ENCODE measurements at regions not wholly inside any gene's neighbourhood (a gene's known extent, or its start where the extent isn't known, plus 50 kb on each side); places are given as distances from the start of the nearest gene placed in this dataset.

DNA sequence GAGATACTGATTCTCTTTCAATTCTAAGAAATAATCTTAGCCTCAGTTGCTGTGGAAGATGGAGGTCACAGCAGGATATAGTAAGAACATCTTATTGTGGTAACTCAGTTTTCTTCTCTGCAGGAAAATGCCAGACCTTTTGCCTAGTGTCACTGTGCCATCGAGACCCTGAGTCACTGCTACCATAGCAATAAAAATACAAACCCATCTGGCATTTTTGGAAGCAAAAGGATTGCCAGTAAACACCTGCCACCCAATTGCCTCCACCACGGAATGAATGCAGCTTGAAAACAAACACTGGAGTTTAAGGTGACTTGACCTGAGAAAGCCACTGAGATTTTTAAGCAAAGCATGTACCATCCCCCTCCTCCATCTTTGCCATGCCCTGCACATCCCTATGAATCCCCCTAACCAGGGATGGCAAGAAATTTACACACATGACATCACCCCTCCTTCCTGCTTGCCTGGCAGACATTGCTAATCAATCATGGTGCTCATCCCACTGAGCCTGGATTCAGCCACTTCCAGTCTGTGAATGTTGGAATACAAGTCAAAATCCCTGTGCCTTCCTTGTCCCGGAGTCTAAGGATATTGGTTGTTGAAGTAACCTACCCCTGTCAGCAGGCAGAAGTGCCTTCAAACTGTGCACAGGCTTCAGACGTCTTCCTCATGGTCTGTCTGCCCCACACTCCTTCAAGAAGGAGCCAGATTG lies 59.6 kb upstream of the MAMLD1 start:
- no peak for DNase-seq (ENCODE audit: low spot score)
- no peaks in the 10 kb centered on the region for H3K27me3 ChIP-seq (ENCODE audit: control insufficient read depth in 4 of 4, insufficient read depth in 4 of 4, low read length in 3 of 4)
- H3K9me3 ChIP-seq (ENCODE audit: control insufficient read depth in 4 of 4, low read length in 3 of 4), result no peaks in the 10 kb centered on the region
- TF ChIP-seq NR2F2 (IDR thresholded peaks at IDR 0.05) (no peak), FOXA2 (IDR thresholded peaks at IDR 0.05) (no peak), FOXA1 (IDR thresholded peaks at IDR 0.05) (no peak), ZBTB33 (IDR thresholded peaks at IDR 0.05) (no peak), TAF1 (conservative IDR thresholded peaks at IDR 0.05) (no peak), RXRA (IDR thresholded peaks at IDR 0.05) (no peak), YY1 (IDR thresholded peaks at IDR 0.05) (no peak), SP1 (IDR thresholded peaks at IDR 0.05) (no peak), HNF4A (conservative IDR thresholded peaks at IDR 0.05) (no peak), ATF3 (IDR thresholded peaks at IDR 0.05) (no peak), RAD21 (IDR thresholded peaks at IDR 0.05) (no peak), HNF4G (IDR thresholded peaks at IDR 0.05) (no peak), JUND (IDR thresholded peaks at IDR 0.05) (no peak)
- TF ChIP-seq, protein P1, sequence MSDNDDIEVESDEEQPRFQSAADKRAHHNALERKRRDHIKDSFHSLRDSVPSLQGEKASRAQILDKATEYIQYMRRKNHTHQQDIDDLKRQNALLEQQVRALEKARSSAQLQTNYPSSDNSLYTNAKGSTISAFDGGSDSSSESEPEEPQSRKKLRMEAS (IDR thresholded peaks at IDR 0.05), result no peak
- H3K9ac ChIP-seq (ENCODE audit: low read depth in 1 of 2, low read length in 2 of 2), result no peak overlapping the region
- H3K4me3 ChIP-seq (ENCODE audit: low read depth in 1 of 3, low read length in 3 of 3), result no peak overlapping the region
- H3K27ac ChIP-seq (ENCODE audit: low read depth in 1 of 2, low read length in 2 of 2), result no peak overlapping the region
- WGBS, result 88% methylated on average over 4 of the region's 4 CpGs
- H3K36me3 ChIP-seq (ENCODE audit: control insufficient read depth in 4 of 4, insufficient read depth in 3 of 4, low read depth in 1 of 4, low read length in 3 of 4), result no peaks in the 10 kb centered on the region
- no peaks in the 10 kb centered on the region for H3K4me1 ChIP-seq (ENCODE audit: control insufficient read depth in 4 of 4, insufficient read depth in 4 of 4, low read length in 3 of 4)

DNA sequence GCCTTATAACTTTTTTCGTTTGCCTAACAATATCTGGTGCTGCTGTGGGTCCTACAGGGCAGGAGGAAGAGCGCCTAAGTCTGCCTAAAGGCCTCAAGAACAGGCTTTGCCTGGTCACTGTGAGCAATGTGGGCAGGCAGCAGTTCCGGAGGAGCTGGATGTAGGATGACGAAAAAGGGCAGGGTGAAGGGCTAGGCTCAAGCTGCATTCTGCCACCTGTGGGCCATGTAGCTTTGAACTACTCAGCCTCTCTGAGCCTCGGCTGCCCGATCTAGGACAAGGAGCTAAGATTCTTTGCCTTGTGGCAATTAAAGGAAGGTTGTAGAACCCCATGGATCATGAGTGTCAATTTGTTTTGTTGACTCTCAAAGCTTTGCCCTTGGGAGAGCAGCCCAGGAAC lies 57.1 kb upstream of the MAMLD1 start:
- H3K9me3 ChIP-seq (ENCODE audit: control insufficient read depth in 4 of 4, low read length in 3 of 4), result no peaks in the 10 kb centered on the region
- TF ChIP-seq RXRA (IDR thresholded peaks at IDR 0.05) (no peak), FOXA1 (IDR thresholded peaks at IDR 0.05) (no peak), TAF1 (conservative IDR thresholded peaks at IDR 0.05) (no peak), RAD21 (IDR thresholded peaks at IDR 0.05) (no peak), ATF3 (IDR thresholded peaks at IDR 0.05) (no peak), GABPA (IDR thresholded peaks at IDR 0.05 in 1 of 2, conservative IDR thresholded peaks at IDR 0.05 in 1 of 2) (no peak), EGR1 (IDR thresholded peaks at IDR 0.05; ENCODE audit: low read depth in 2 of 2) (no peak)
- TF ChIP-seq, protein P2, sequence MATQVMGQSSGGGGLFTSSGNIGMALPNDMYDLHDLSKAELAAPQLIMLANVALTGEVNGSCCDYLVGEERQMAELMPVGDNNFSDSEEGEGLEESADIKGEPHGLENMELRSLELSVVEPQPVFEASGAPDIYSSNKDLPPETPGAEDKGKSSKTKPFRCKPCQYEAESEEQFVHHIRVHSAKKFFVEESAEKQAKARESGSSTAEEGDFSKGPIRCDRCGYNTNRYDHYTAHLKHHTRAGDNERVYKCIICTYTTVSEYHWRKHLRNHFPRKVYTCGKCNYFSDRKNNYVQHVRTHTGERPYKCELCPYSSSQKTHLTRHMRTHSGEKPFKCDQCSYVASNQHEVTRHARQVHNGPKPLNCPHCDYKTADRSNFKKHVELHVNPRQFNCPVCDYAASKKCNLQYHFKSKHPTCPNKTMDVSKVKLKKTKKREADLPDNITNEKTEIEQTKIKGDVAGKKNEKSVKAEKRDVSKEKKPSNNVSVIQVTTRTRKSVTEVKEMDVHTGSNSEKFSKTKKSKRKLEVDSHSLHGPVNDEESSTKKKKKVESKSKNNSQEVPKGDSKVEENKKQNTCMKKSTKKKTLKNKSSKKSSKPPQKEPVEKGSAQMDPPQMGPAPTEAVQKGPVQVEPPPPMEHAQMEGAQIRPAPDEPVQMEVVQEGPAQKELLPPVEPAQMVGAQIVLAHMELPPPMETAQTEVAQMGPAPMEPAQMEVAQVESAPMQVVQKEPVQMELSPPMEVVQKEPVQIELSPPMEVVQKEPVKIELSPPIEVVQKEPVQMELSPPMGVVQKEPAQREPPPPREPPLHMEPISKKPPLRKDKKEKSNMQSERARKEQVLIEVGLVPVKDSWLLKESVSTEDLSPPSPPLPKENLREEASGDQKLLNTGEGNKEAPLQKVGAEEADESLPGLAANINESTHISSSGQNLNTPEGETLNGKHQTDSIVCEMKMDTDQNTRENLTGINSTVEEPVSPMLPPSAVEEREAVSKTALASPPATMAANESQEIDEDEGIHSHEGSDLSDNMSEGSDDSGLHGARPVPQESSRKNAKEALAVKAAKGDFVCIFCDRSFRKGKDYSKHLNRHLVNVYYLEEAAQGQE (IDR thresholded peaks at IDR 0.05), result no peak
- no peaks in the 10 kb centered on the region for H3K36me3 ChIP-seq (ENCODE audit: control insufficient read depth in 4 of 4, insufficient read depth in 3 of 4, low read depth in 1 of 4, low read length in 3 of 4)
- no peak overlapping the region for H3K9ac ChIP-seq (ENCODE audit: low read depth in 1 of 2, low read length in 2 of 2)
- no peaks in the 10 kb centered on the region for H3K4me1 ChIP-seq (ENCODE audit: control insufficient read depth in 4 of 4, insufficient read depth in 4 of 4, low read length in 3 of 4)
- H3K27ac ChIP-seq (ENCODE audit: low read depth in 1 of 2, low read length in 2 of 2), result no peak overlapping the region
- no peak overlapping the region for H3K4me3 ChIP-seq (ENCODE audit: low read depth in 1 of 3, low read length in 3 of 3)
- no peaks in the 10 kb centered on the region for H3K27me3 ChIP-seq (ENCODE audit: control insufficient read depth in 4 of 4, insufficient read depth in 4 of 4, low read length in 3 of 4)
- WGBS, result 90% methylated on average over 6 of the region's 6 CpGs
- no peak for DNase-seq (ENCODE audit: low spot score)
